RWPE2 (cell line): ENCODE measurements at regions not wholly inside any gene's neighbourhood (a gene's known extent, or its start where the extent isn't known, plus 50 kb on each side); places are given as distances from the start of the nearest gene placed in this dataset.

Experiments
- ATAC-seq: fragments of 200-7000 bp; cut with Tn5 transposase; 3 replicates; pipeline ENCODE4 v1.9.1; 2021; ENCODE audit warnings: low read depth
- DNase-seq: peaks from one replicate; pipeline ENCODE4 v3.0.0-alpha.2; 2020; ENCODE audit warnings: low spot score
- H3K27ac ChIP-seq: fragments of 450-650 bp; 2 replicates; pipeline ENCODE4 v1.5.1; 2017; ENCODE audit warnings: mild to moderate bottlenecking; ENCODE audit not compliant: poor library complexity, severe bottlenecking
- H3K27me3 ChIP-seq: fragments of 250-450 bp; sonication (Bioruptor Pico); 2 replicates; pipeline ENCODE4 v1.5.1; 2021; ENCODE audit warnings: mild to moderate bottlenecking, moderate library complexity; ENCODE audit not compliant: insufficient read depth, poor library complexity, severe bottlenecking
- H3K36me3 ChIP-seq: fragments of 250-450 bp; sonication (Bioruptor Pico); 2 replicates; pipeline ENCODE4 v1.5.1; 2020; ENCODE audit warnings: low read depth, mild to moderate bottlenecking, moderate library complexity
- H3K4me1 ChIP-seq: fragments of 250-450 bp; sonication (Bioruptor Pico); 2 replicates; pipeline ENCODE4 v1.5.1; 2021; ENCODE audit warnings: mild to moderate bottlenecking, moderate library complexity; ENCODE audit not compliant: insufficient read depth, poor library complexity, severe bottlenecking
- H3K4me3 ChIP-seq: fragments of 250-450 bp; sonication (Bioruptor Pico); 2 replicates; pipeline ENCODE4 v1.5.1; 2021; ENCODE audit warnings: mild to moderate bottlenecking, moderate library complexity; ENCODE audit not compliant: severe bottlenecking
- H3K9me3 ChIP-seq: fragments of 250-450 bp; sonication (Bioruptor Pico); 2 replicates; pipeline ENCODE4 v1.5.1; 2021; ENCODE audit warnings: mild to moderate bottlenecking, moderate library complexity; ENCODE audit not compliant: severe bottlenecking
- TF ChIP-seq, protein P1 (sequence below): fragments of 450-650 bp; IDR thresholded peaks from one replicate; pipeline ENCODE4 v1.5.1; 2017; ENCODE audit warnings: mild to moderate bottlenecking, moderate library complexity; ENCODE audit not compliant: poor library complexity, severe bottlenecking

DNA sequence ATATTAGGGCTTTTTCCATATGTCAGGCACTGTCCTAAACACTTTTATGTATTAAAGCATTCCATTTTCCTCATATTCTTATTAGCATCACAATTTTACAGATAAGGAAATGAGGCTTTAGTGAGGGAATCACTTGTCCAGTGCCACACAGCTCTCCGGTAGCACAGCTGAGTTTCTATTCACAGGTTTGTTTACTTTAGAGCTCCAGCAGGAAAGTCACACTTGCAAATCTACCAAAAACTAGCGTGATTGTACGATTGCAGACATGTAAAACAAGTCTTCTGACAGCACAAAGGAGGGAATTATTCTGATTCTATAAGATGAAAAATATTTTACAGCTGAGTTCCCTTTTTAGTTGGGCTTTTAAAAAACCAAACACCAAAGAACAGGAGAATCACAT lies 472.1 kb downstream of the TMA16 start:
- Histone ChIP-seq H3K4me3 (no peak overlapping the region), H3K27ac (no peak overlapping the region), H3K27me3 (no peaks in the 10 kb centered on the region), H3K36me3 (no peaks in the 10 kb centered on the region), H3K9me3 (no peaks in the 10 kb centered on the region), H3K4me1 (no peaks in the 10 kb centered on the region)
- DNase-seq, result no peak
- ATAC-seq, result no peak
- TF ChIP-seq, protein P1, sequence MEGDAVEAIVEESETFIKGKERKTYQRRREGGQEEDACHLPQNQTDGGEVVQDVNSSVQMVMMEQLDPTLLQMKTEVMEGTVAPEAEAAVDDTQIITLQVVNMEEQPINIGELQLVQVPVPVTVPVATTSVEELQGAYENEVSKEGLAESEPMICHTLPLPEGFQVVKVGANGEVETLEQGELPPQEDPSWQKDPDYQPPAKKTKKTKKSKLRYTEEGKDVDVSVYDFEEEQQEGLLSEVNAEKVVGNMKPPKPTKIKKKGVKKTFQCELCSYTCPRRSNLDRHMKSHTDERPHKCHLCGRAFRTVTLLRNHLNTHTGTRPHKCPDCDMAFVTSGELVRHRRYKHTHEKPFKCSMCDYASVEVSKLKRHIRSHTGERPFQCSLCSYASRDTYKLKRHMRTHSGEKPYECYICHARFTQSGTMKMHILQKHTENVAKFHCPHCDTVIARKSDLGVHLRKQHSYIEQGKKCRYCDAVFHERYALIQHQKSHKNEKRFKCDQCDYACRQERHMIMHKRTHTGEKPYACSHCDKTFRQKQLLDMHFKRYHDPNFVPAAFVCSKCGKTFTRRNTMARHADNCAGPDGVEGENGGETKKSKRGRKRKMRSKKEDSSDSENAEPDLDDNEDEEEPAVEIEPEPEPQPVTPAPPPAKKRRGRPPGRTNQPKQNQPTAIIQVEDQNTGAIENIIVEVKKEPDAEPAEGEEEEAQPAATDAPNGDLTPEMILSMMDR, result no peak

DNA sequence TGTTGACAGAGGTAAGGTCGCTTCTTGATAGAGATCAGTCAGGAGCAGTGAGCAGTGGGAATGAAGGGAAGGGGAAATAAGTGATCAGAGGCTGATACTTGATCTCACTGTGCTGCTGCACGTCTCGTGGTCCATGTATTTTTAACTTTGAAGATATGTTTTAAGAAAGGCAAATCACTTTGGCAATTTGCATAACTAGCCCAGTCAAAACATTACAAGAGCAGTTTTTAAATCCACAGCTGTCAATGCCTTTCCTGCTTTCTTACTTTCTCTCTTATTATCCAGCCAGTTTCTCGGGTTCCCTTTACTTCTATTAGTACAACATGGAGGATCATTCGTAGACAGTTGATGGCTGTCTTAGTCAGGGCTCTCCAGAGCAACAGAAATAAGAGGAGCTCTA lies 472.8 kb downstream of the TMA16 start:
- Histone ChIP-seq H3K9me3 (no peaks in the 10 kb centered on the region), H3K4me3 (no peak overlapping the region), H3K27me3 (no peaks in the 10 kb centered on the region), H3K27ac (no peak overlapping the region), H3K4me1 (no peaks in the 10 kb centered on the region), H3K36me3 (no peaks in the 10 kb centered on the region)
- ATAC-seq (no peak), DNase-seq (no peak)
- TF ChIP-seq, protein P1, result no peak

DNA sequence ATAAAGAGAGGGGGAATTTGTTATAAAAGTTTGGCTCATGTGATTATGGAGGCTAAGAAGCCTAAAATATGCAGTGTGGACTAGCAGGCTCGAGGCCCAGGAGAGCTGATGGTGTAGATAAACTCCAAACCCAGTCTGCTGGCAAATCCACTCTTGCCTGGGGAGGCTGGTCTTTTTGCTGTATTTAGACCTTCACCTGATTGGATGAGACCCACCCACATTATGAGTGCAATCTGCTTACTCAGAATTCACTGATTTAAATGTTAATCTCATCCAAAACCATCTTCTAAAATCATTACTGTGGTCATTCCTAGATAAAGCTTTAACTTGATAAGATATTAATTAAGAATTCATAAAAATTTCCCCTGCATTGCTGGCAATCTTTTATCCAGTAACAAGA lies 473.2 kb downstream of the TMA16 start:
- H3K27ac ChIP-seq, result no peak overlapping the region
- DNase-seq (no peak), ATAC-seq (no peak)
- TF ChIP-seq, protein P1, result no peak
- H3K27me3 ChIP-seq, result no peaks in the 10 kb centered on the region
- no peak overlapping the region for H3K4me3 ChIP-seq
- no peaks in the 10 kb centered on the region for H3K4me1 ChIP-seq
- no peaks in the 10 kb centered on the region for H3K9me3 ChIP-seq
- H3K36me3 ChIP-seq, result no peaks in the 10 kb centered on the region

DNA sequence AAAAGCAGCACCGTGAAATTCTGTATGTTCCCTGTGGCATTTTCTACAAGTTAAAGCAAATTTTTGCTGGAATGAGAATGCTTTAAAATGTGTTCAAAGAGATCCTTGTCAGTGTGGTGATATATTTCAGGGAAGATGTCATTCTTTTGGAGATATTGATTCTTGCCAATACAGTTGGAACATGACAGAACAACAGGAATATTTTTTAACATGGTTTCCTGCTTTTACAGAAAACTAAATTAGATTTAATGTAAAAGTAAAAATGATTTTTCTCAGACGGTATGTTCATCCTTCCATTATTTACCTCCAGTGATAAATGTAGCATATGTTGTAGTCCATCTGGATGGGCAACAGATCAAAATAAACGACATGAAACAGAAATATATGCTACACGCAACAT lies 474.8 kb downstream of the TMA16 start:
- no peak overlapping the region for H3K4me3 ChIP-seq
- no peaks in the 10 kb centered on the region for H3K27me3 ChIP-seq
- no peaks in the 10 kb centered on the region for H3K9me3 ChIP-seq
- TF ChIP-seq, protein P1, result no peak
- DNase-seq (no peak), ATAC-seq (no peak)
- no peaks in the 10 kb centered on the region for H3K36me3 ChIP-seq
- H3K4me1 ChIP-seq, result no peaks in the 10 kb centered on the region
- H3K27ac ChIP-seq, result no peak overlapping the region

DNA sequence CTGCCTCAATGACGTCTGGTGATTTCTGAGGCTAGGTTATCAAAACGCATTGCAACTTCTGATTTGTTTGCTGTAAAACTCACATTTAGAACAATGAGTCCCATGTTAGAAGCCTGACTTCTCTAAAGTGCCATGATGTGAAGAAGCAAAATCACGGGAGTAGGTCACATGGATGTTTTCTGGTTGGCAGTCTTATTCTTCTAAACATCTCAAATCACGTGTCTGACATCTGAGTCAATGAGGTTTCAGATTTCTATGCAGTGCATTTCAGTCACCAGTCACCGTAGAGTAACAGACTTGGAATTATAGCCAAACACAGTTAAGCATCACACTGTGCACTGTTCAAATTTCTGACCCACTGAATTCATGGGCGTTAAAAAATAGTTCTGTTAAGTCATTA lies 482.1 kb downstream of the TMA16 start:
- Histone ChIP-seq H3K27me3 (no peaks in the 10 kb centered on the region), H3K27ac (no peak overlapping the region), H3K4me3 (no peak overlapping the region), H3K36me3 (no peaks in the 10 kb centered on the region), H3K9me3 (no peaks in the 10 kb centered on the region), H3K4me1 (no peaks in the 10 kb centered on the region)
- TF ChIP-seq, protein P1, result no peak
- ATAC-seq (no peak), DNase-seq (no peak)
